ENCODE measurements at regions not wholly inside any gene's neighbourhood (a gene's known extent, or its start where the extent isn't known, plus 50 kb on each side); places are given as distances from the start of the nearest gene placed in this dataset.

- H3K4me3 ChIP-seq (ENCODE audit: low read length): no peak overlapping the region
- DNase-seq (ENCODE audit: low read depth): no peak
- TF ChIP-seq CTCF (IDR thresholded peaks at IDR 0.05; ENCODE audit: insufficient read depth, low read depth, low read length, missing control alignments): no peak
Measured at GRCh38 chr20:16179371-16179770, 393.9 kb downstream of the KIF16B start.

- no peak for TF ChIP-seq CTCF (IDR thresholded peaks at IDR 0.05; ENCODE audit: insufficient read depth, low read depth, low read length, missing control alignments)
- H3K4me3 ChIP-seq (ENCODE audit: low read length): no peak overlapping the region
- no peak for DNase-seq (ENCODE audit: low read depth)
Measured at GRCh38 chr20:16178546-16179135, 394.6 kb downstream of the KIF16B start.

GRCh38 chr20:16175322-16175961 lies 397.8 kb downstream of the KIF16B start:
- DNase-seq (ENCODE audit: low read depth): no peak
- H3K4me3 ChIP-seq (ENCODE audit: low read length): no peak overlapping the region
- TF ChIP-seq CTCF (IDR thresholded peaks at IDR 0.05; ENCODE audit: insufficient read depth, low read depth, low read length, missing control alignments): no peak

GRCh38 chr20:16174311-16174710 lies 398.9 kb downstream of the KIF16B start:
- no peak for DNase-seq (ENCODE audit: low read depth)
- TF ChIP-seq CTCF (IDR thresholded peaks at IDR 0.05; ENCODE audit: insufficient read depth, low read depth, low read length, missing control alignments): no peak
- no peak overlapping the region for H3K4me3 ChIP-seq (ENCODE audit: low read length)

- DNase-seq (ENCODE audit: low read depth): no peak
- no peak for TF ChIP-seq CTCF (IDR thresholded peaks at IDR 0.05; ENCODE audit: insufficient read depth, low read depth, low read length, missing control alignments)
- no peak overlapping the region for H3K4me3 ChIP-seq (ENCODE audit: low read length)
Measured at GRCh38 chr20:16173044-16173443, 400.2 kb downstream of the KIF16B start.

- DNase-seq (ENCODE audit: low read depth): no peak
- no peak for TF ChIP-seq CTCF (IDR thresholded peaks at IDR 0.05; ENCODE audit: insufficient read depth, low read depth, low read length, missing control alignments)
- no peak overlapping the region for H3K4me3 ChIP-seq (ENCODE audit: low read length)
Measured at GRCh38 chr20:16171180-16171579, 402.1 kb downstream of the KIF16B start.
